ENCODE measurements at regions not wholly inside any gene's neighbourhood (a gene's known extent, or its start where the extent isn't known, plus 50 kb on each side); places are given as distances from the start of the nearest gene placed in this dataset.

DNA sequence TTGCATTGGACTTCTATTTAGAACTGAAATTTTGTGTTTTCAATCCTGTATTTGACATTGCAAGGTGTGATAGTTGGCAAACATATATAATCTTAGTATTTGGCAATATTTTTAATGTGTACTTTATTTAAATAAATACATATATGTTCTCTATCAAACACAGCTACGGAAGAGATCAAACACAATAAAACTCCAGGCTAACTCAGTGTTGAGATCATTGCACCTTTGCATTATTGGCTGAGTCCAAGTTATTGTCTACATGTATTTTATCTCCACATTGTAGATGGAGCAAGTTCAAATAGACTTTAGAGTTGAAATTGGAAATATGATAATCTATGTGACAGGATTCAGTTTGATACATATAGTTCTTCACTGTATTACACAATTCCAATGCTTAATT, 176.7 kb downstream of the ST6GAL2 start:
- DNase-seq (ENCODE audit: low read depth in 3 of 3) = no peak

DNA sequence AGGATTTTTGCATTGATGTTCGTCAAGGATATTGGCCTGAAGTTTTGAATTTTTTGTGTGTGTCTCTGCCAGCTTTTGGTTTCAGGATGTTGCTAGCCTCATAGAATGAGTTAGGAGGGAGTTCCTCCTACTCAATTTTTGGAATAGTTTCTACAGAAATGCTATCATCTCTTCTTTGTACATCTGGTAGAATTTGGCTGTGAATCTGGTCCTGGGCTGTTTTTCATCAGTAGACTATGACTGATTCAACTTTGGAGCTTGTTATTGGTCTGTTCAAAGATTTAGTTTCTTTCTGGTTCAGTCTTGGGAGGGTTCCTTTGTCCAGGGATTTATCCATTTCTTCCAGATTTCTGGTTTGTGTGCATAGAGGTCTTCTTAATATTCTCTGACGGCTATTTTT, 166.7 kb downstream of the ST6GAL2 start:
- DNase-seq (ENCODE audit: low read depth in 3 of 3) = no peak

DNA sequence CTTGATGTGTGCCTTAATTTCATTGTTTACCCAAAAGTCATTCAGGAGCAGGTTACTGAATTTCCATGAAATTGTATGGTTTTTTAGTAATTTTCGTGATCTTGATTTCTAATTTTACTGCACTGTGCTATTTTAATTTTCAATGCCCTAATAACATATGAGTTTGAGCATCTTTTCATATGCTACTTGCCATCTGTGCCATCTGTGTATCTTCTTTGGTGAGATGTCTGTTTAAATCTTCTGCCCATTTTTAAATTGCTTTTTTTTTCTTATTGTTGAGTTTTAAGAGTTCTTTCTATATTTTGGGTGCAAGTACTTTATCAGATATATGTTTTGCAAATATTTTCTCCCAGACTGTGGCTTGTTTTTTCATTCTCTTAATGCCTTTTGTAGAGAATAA, 165.9 kb downstream of the ST6GAL2 start:
- DNase-seq (ENCODE audit: low read depth in 3 of 3) = no peak

DNA sequence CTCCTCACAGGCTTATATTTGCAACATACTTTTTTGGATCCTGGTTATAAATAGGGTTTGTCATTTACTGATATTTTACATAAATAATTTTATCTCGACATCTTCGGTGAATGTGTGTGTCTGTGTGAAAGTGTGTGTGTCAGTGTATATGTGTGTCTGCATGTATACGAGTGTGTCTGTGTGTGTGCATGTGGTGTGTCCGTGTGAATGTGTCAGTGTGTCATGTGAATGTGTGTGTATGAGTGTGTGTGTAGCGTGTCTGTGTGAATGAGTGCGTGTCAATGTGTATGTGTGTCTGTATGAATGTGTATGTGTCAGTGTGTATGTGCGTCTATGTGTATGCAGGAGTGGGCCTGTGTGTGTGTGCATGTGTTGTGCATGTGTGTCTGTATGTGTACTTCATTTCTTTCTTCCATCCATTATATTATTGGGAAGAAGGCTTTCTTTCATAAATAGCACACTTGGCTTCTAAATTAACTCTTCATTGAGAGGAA, 161.6 kb downstream of the ST6GAL2 start:
- no peak for DNase-seq (ENCODE audit: low read depth in 3 of 3)

DNA sequence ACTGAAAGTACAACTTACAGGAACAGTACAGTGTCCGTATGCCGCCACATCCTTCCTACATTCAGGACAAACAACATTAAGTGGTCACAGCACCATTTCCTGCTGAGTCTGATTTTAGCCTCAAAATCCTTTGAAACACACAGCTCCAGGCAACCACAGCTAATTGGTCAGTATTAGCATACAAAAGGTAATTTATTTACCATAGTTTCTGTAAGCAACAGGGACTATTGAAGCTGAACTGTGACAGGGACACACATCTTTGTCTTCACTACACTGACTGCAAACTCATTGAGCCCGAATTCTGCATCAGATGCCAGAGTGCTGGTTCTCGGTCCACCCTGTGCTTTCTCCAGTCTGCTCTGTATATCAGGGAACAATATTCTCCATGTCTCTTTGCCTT, 151.8 kb downstream of the ST6GAL2 start:
- DNase-seq (ENCODE audit: low read depth in 3 of 3) = no peak

DNA sequence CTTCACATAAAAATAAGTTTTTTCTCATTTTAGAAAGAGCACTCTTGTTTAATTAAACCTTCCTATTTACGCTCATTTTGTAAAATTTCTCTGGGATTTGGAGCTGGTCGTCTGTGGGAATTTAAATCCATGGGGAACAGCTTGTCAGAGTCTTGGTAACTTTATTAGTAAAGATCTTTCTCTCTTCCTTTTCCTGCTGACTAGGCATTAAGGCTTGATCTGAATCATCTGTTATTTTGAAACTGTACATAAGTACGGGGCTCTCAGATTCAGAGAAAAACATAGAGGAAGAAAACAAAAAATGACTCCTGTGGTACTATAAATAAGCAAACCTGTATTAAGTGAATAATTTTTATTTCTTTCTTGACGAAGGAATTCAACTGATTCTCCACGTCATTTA, 150.2 kb downstream of the ST6GAL2 start:
- DNase-seq (ENCODE audit: low read depth in 3 of 3) = no peak

DNA sequence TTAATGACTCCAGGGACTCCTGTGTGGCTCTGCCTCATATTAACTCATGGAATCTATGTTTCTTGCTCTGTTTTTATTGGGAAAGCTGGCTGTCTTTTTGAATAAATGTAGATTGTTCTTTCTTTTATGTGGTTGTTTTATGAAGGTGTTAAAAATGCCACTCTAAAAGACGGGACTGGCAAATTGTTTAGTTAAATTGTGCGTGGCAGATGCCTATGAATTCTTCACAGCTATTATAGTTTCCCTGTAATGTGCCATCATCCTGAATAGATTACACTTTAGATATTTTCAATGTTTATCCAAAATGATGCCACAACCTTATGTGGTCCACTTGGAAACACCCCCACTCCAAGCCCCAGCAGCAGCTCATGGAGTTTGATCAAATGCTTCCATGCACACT, 149.7 kb downstream of the ST6GAL2 start:
- no peak for DNase-seq (ENCODE audit: low read depth in 3 of 3)

DNA sequence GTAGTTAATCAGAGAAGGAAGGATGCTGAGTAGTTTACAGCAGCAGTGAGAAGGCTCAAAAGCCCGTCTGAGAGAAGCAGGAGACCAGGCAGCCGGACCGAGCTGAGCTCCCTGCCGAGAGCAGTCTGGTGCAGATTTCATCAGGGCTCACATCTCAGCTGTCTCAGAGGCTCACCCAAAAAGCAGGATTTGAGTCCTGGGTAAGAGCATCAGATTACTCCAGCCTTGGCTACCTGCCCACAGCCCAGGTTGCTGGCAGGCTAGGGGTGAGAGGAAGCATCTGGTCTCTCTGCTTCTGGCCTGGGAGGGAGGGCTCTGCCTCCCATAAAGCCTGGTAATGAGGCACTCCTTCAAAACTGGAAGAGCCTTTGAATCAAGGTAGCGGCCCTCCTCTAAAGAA, 140.5 kb downstream of the ST6GAL2 start:
- no peak for DNase-seq (ENCODE audit: low read depth in 3 of 3)

DNA sequence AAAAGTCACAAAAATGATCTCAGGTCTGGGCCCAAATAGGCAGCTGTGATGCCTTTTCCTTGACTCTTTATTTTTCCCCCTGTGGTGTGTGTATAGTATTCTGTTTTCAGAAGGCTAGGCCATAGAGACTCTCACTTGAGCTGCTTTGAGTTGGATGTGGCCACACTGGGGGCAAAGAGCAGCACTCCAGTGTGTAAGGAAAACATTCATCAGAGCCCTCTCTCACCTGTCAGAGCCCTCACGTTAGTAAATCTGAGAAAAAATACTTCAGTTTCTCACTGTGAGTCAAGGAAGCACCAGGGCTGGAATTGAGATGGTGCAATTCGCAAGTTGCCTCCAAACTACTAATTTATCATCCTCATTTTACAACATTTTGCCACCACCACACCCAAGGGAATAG, 136.1 kb downstream of the ST6GAL2 start:
- no peak for DNase-seq (ENCODE audit: low read depth in 3 of 3)

Measured in stimulated activated CD4-positive, alpha-beta T cell treated with anti-CD3 and anti-CD28 coated beads, TNF-alpha, amount 100 ng/mL, for 4 hours (primary cell).